ENCODE measurements at regions not wholly inside any gene's neighbourhood (a gene's known extent, or its start where the extent isn't known, plus 50 kb on each side); places are given as distances from the start of the nearest gene placed in this dataset.

DNA sequence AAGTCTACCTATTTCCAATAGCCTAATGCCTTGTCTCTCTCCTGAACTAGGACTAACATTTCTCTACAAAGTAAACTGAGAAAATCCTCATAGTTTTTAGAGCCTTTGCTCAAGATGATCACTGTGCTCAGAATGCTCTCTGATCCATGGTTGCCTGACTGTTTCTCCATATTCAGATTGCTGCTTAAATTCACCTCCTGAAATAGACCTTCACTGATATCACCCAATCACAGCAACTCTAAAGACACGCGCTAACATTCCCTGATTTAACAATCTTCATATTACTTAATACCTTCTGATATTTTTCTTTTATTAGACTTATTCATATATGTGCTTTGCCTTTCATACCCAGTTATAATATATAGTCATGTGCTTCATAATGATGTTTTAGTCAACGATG is 148.9 kb upstream of the SP4 start:
- TF ChIP-seq EGR1 (IDR thresholded peaks at IDR 0.05; ENCODE audit: low read depth): no peak
- TF ChIP-seq, protein P1, sequence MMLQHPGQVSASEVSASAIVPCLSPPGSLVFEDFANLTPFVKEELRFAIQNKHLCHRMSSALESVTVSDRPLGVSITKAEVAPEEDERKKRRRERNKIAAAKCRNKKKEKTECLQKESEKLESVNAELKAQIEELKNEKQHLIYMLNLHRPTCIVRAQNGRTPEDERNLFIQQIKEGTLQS (IDR thresholded peaks at IDR 0.05): no peak
- no peak for TF ChIP-seq EZH2phosphoT487 (IDR thresholded peaks at IDR 0.05; ENCODE audit: borderline replicate concordance)
- no peak for TF ChIP-seq POLR2A (IDR thresholded peaks at IDR 0.05; ENCODE audit: borderline replicate concordance, extremely low read depth, insufficient read depth, insufficient read length)
- TF ChIP-seq CEBPB (IDR thresholded peaks at IDR 0.05; ENCODE audit: low read depth): no peak
- TF ChIP-seq EZH2 (IDR thresholded peaks at IDR 0.05): no peak
- TF ChIP-seq SIN3A (IDR thresholded peaks at IDR 0.05; ENCODE audit: low read depth): no peak
- TF ChIP-seq, protein P2, sequence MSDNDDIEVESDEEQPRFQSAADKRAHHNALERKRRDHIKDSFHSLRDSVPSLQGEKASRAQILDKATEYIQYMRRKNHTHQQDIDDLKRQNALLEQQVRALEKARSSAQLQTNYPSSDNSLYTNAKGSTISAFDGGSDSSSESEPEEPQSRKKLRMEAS (IDR thresholded peaks at IDR 0.05): no peak
- no peak for TF ChIP-seq RAD21 (IDR thresholded peaks at IDR 0.05; ENCODE audit: low read depth)
- TF ChIP-seq YY1 (IDR thresholded peaks at IDR 0.05; ENCODE audit: extremely low read depth, insufficient replicate concordance, low read depth, low read length): no peak
- no peak for TF ChIP-seq POLR2AphosphoS5 (IDR thresholded peaks at IDR 0.05; ENCODE audit: low read depth, low read length)
- no peak for TF ChIP-seq TCF7L2 (IDR thresholded peaks at IDR 0.05; ENCODE audit: borderline replicate concordance, extremely low read depth, insufficient read depth, insufficient read length)
- no peak for TF ChIP-seq JUND (IDR thresholded peaks at IDR 0.05)
- TF ChIP-seq, protein P3, sequence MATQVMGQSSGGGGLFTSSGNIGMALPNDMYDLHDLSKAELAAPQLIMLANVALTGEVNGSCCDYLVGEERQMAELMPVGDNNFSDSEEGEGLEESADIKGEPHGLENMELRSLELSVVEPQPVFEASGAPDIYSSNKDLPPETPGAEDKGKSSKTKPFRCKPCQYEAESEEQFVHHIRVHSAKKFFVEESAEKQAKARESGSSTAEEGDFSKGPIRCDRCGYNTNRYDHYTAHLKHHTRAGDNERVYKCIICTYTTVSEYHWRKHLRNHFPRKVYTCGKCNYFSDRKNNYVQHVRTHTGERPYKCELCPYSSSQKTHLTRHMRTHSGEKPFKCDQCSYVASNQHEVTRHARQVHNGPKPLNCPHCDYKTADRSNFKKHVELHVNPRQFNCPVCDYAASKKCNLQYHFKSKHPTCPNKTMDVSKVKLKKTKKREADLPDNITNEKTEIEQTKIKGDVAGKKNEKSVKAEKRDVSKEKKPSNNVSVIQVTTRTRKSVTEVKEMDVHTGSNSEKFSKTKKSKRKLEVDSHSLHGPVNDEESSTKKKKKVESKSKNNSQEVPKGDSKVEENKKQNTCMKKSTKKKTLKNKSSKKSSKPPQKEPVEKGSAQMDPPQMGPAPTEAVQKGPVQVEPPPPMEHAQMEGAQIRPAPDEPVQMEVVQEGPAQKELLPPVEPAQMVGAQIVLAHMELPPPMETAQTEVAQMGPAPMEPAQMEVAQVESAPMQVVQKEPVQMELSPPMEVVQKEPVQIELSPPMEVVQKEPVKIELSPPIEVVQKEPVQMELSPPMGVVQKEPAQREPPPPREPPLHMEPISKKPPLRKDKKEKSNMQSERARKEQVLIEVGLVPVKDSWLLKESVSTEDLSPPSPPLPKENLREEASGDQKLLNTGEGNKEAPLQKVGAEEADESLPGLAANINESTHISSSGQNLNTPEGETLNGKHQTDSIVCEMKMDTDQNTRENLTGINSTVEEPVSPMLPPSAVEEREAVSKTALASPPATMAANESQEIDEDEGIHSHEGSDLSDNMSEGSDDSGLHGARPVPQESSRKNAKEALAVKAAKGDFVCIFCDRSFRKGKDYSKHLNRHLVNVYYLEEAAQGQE (IDR thresholded peaks at IDR 0.05; ENCODE audit: low read depth): no peak
- TF ChIP-seq ZNF274 (IDR thresholded peaks at IDR 0.05; ENCODE audit: low read depth, low read length): no peak
- TF ChIP-seq SRF (IDR thresholded peaks at IDR 0.05; ENCODE audit: low read depth): no peak
- ChIA-PET RAD21 (ENCODE audit: low non-redundant PET in 1 of 2, low total read pairs in 2 of 2, uncharacterized antibody in 2 of 2, unreplicated experiment in 2 of 2) (no interaction called here), POLR2A (no interaction called here), CTCF (no interaction called here)
- no peaks in the 10 kb centered on the region for H3K79me2 ChIP-seq (ENCODE audit: insufficient read depth, low read length)
- H2AFZ ChIP-seq (ENCODE audit: low read depth, low read length, poor library complexity, severe bottlenecking): no peak overlapping the region
- no peak overlapping the region for H3K9ac ChIP-seq (ENCODE audit: low read length)
- intact Hi-C loops (cut with micrococcal nuclease): no loop called here
- no peaks in the 10 kb centered on the region for H3K27me3 ChIP-seq (ENCODE audit: insufficient read depth, low read length)
- ATAC-seq: no peak
- no peaks in the 10 kb centered on the region for H3K4me1 ChIP-seq (ENCODE audit: control insufficient read depth in 1 of 2, insufficient read depth in 2 of 2, low read length in 2 of 2)
- H3K9me2 ChIP-seq (ENCODE audit: insufficient read depth): no peaks in the 10 kb centered on the region
- H3K4me3 ChIP-seq (replicated peaks in 1 of 2; ENCODE audit: low read depth in 1 of 2, low read length in 2 of 2): no peak overlapping the region
- H3K36me3 ChIP-seq (ENCODE audit: control insufficient read depth in 1 of 2, insufficient read depth in 2 of 2, low read length in 2 of 2): no peaks in the 10 kb centered on the region
- H3K9me3 ChIP-seq (ENCODE audit: control insufficient read depth in 1 of 2, insufficient read depth in 1 of 2, low read depth in 1 of 2, low read length in 2 of 2): no peaks in the 10 kb centered on the region
- H3K4me2 ChIP-seq (ENCODE audit: low read length): no peak overlapping the region
- no TSS peak for BruUV-seq (replicated peaks)
- no peak for DNase-seq (ENCODE audit: low read depth, low spot score)
- H4K20me1 ChIP-seq (ENCODE audit: insufficient read depth): no peaks in the 10 kb centered on the region
- H3K27ac ChIP-seq (ENCODE audit: low read depth, low read length): no peak overlapping the region

All from HCT116 (cell line).